MM.1S (cell line): ENCODE measurements at regions not wholly inside any gene's neighbourhood (a gene's known extent, or its start where the extent isn't known, plus 50 kb on each side); places are given as distances from the start of the nearest gene placed in this dataset.

ENCODE experiments used
- CTCF ChIP-seq: fragments of 300-600 bp; sonication (generic); IDR thresholded peaks from 2 replicates; pipeline ENCODE4 v1.5.1; 2016; ENCODE audit warnings: antibody characterized with exemption, low read length, mixed read lengths
- EZH2 ChIP-seq: fragments of 300-600 bp; sonication (generic); optimal IDR thresholded peaks from 2 replicates; pipeline ENCODE3; 2017; ENCODE audit warnings: low read depth, mild to moderate bottlenecking, antibody characterized with exemption, low read length, mixed read lengths
- EZH2phosphoT487 ChIP-seq: fragments of 300-600 bp; sonication (generic); IDR thresholded peaks from 2 replicates; pipeline ENCODE4 v1.6.1; 2018; ENCODE audit warnings: antibody characterized with exemption, low read length

- TF ChIP-seq CTCF = no peak
- TF ChIP-seq EZH2phosphoT487 = no peak
- TF ChIP-seq EZH2 = no peak
Measured at GRCh38 chr13:109331011-109331433, 455.4 kb downstream of the IRS2 start.
